ENCODE measurements at regions not wholly inside any gene's neighbourhood (a gene's known extent, or its start where the extent isn't known, plus 50 kb on each side); places are given as distances from the start of the nearest gene placed in this dataset.

DNA sequence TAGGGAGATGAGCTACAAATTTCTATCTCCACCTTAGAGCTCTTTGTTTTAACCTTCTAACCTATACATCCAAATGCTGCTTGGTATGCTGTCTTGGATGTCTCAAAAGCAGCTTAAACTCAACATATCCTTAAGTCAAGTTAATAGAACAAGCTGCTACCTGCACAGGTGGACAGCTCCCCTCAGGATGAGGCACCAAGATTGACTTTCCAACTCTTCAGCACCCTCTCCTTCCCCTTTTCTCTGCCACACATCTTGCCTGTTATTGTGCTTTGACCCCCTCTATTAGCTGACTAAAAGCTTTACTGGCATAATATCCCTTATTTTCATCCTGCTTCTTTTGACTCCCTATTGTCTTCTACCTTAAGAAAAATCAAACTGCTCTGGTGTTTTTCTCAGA, 448.1 kb upstream of the MEX3C start:
- TF ChIP-seq, protein P1, sequence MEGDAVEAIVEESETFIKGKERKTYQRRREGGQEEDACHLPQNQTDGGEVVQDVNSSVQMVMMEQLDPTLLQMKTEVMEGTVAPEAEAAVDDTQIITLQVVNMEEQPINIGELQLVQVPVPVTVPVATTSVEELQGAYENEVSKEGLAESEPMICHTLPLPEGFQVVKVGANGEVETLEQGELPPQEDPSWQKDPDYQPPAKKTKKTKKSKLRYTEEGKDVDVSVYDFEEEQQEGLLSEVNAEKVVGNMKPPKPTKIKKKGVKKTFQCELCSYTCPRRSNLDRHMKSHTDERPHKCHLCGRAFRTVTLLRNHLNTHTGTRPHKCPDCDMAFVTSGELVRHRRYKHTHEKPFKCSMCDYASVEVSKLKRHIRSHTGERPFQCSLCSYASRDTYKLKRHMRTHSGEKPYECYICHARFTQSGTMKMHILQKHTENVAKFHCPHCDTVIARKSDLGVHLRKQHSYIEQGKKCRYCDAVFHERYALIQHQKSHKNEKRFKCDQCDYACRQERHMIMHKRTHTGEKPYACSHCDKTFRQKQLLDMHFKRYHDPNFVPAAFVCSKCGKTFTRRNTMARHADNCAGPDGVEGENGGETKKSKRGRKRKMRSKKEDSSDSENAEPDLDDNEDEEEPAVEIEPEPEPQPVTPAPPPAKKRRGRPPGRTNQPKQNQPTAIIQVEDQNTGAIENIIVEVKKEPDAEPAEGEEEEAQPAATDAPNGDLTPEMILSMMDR (IDR thresholded peaks at IDR 0.05; ENCODE audit: insufficient read depth, low read length): no peak
- TF ChIP-seq POLR2AphosphoS5 (IDR thresholded peaks at IDR 0.05; ENCODE audit: low read depth): no peak

Measured in HL-60 (cell line).